OCI-LY1 (cell line): ENCODE measurements at regions not wholly inside any gene's neighbourhood (a gene's known extent, or its start where the extent isn't known, plus 50 kb on each side); places are given as distances from the start of the nearest gene placed in this dataset.

Source experiments
- H2AFZ ChIP-seq: fragments of 200-600 bp; sonication (generic), shearing (Covaris generic); 2 replicates; pipeline ENCODE4 v1.6.0; 2014; ENCODE audit warnings: antibody characterized with exemption, mild to moderate bottlenecking, low read length
- H3F3A ChIP-seq: fragments of 200-600 bp; sonication (generic), shearing (Covaris generic); 2 replicates; pipeline ENCODE4 v1.6.0; 2014; ENCODE audit warnings: mild to moderate bottlenecking, antibody characterized with exemption, low read length, moderate library complexity; ENCODE audit not compliant: insufficient read depth
- H3K27ac ChIP-seq: fragments of 200-600 bp; sonication (generic); 2 replicates; pipeline ENCODE4 v1.5.1; 2014; ENCODE audit warnings: low read length, mixed run types, mild to moderate bottlenecking, low read depth; ENCODE audit not compliant: poor library complexity, severe bottlenecking
- H3K27me3 ChIP-seq: fragments of 200-600 bp; sonication (generic); 2 replicates; pipeline ENCODE4 v1.6.0; 2014; ENCODE audit warnings: antibody characterized with exemption, mild to moderate bottlenecking, low read length, moderate library complexity; ENCODE audit not compliant: insufficient read depth
- H3K36me3 ChIP-seq: fragments of 200-600 bp; sonication (generic); 2 replicates; pipeline ENCODE4 v1.6.1; 2014; ENCODE audit warnings: mild to moderate bottlenecking, antibody characterized with exemption, low read length, moderate library complexity, mixed read lengths; ENCODE audit not compliant: insufficient read depth
- H3K4me1 ChIP-seq: fragments of 200-600 bp; sonication (generic); 2 replicates; pipeline ENCODE4 v1.5.1; 2014; ENCODE audit warnings: mild to moderate bottlenecking, low read length, moderate library complexity; ENCODE audit not compliant: insufficient read depth, severe bottlenecking
- H3K4me2 ChIP-seq: fragments of 200-600 bp; sonication (generic), shearing (Covaris generic); 2 replicates; pipeline ENCODE4 v1.6.1; 2014; ENCODE audit warnings: low read length
- H3K4me3 ChIP-seq: fragments of 200-600 bp; sonication (generic); 2 replicates; pipeline ENCODE4 v1.5.1; 2014; ENCODE audit warnings: low read length, low read depth, mild to moderate bottlenecking, mixed read lengths; ENCODE audit not compliant: poor library complexity, severe bottlenecking
- H3K79me2 ChIP-seq: fragments of 200-600 bp; shearing (Covaris generic); 2 replicates; pipeline ENCODE4 v1.6.1; 2016; ENCODE audit warnings: mixed run types, low read length, mixed read lengths; ENCODE audit not compliant: insufficient read depth
- H3K9ac ChIP-seq: fragments of 200-600 bp; sonication (generic), shearing (Covaris generic); 2 replicates; pipeline ENCODE4 v1.6.1; 2014; ENCODE audit warnings: mild to moderate bottlenecking, low read length, mixed read lengths
- H3K9me2 ChIP-seq: fragments of 200-600 bp; sonication (generic), shearing (Covaris generic); 2 replicates; pipeline ENCODE4 v1.6.1; 2014; ENCODE audit warnings: low read depth, mild to moderate bottlenecking, low read length, mixed read lengths
- H3K9me3 ChIP-seq: fragments of 200-600 bp; shearing (Covaris generic); 2 replicates; pipeline ENCODE4 v1.6.1; 2014; ENCODE audit warnings: low read length, mixed read lengths
- H4K20me1 ChIP-seq: fragments of 200-600 bp; sonication (generic), shearing (Covaris generic); 2 replicates; pipeline ENCODE4 v1.6.0; 2016; ENCODE audit warnings: mild to moderate bottlenecking, low read length; ENCODE audit not compliant: insufficient read depth
- EZH2 ChIP-seq: fragments of 200-600 bp; sonication (generic), shearing (Covaris generic); IDR thresholded peaks from 2 replicates; pipeline ENCODE4 v1.8.0; 2017; ENCODE audit warnings: borderline replicate concordance, mixed run types, mild to moderate bottlenecking, antibody characterized with exemption, low read length, moderate library complexity, mixed read lengths
- TF ChIP-seq, protein P1 (sequence below): fragments of 200-600 bp; sonication (generic), shearing (Covaris generic); IDR thresholded peaks from 2 replicates; pipeline ENCODE4 v1.5.1; 2017; ENCODE audit warnings: mild to moderate bottlenecking, antibody characterized with exemption, low read length, moderate library complexity, mixed read lengths

DNA sequence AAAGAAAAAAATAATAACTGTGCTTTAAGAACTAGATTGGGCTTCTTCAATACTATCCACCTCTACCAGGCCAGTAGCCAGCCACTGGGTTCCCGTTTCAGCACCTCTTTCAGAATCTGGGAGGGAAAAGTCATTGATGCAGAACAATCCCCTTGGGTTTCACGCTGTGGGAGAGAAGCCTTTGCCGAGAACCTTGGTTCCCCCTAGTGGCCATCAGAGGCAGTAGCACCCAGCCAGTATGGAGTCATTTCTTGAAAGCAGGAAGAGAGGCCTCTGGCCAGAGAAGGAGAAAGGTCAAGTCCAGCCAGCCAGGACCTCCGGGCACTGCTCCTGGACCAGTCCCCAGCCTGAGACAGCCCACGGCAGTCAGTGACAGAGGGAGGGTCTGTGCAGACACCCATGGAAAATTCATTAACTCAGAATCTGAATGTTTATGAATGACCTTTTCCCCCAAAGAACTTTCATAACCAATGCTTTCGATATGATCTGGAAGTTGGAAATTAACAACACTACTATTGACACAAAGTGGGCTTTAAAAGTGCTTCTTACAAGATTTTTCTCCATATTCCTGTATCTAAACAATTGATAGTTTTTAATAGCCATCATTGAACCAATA, 51.2 kb upstream of the CDH5 start:
- Histone ChIP-seq H3K4me2 (no peak overlapping the region), H3K4me3 (no peak overlapping the region), H3K9me3 (no peaks in the 10 kb centered on the region), H3K9ac (no peak overlapping the region), H3K27ac (no peak overlapping the region), H3K9me2 (no peaks in the 10 kb centered on the region), H3F3A (no peaks in the 10 kb centered on the region), H3K27me3 (no peaks in the 10 kb centered on the region), H3K79me2 (no peaks in the 10 kb centered on the region), H4K20me1 (no peaks in the 10 kb centered on the region), H2AFZ (no peak overlapping the region), H3K4me1 (no peaks in the 10 kb centered on the region), H3K36me3 (no peaks in the 10 kb centered on the region)
- TF ChIP-seq EZH2: no peak
- TF ChIP-seq, protein P1, sequence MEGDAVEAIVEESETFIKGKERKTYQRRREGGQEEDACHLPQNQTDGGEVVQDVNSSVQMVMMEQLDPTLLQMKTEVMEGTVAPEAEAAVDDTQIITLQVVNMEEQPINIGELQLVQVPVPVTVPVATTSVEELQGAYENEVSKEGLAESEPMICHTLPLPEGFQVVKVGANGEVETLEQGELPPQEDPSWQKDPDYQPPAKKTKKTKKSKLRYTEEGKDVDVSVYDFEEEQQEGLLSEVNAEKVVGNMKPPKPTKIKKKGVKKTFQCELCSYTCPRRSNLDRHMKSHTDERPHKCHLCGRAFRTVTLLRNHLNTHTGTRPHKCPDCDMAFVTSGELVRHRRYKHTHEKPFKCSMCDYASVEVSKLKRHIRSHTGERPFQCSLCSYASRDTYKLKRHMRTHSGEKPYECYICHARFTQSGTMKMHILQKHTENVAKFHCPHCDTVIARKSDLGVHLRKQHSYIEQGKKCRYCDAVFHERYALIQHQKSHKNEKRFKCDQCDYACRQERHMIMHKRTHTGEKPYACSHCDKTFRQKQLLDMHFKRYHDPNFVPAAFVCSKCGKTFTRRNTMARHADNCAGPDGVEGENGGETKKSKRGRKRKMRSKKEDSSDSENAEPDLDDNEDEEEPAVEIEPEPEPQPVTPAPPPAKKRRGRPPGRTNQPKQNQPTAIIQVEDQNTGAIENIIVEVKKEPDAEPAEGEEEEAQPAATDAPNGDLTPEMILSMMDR: peak; percentile 93

DNA sequence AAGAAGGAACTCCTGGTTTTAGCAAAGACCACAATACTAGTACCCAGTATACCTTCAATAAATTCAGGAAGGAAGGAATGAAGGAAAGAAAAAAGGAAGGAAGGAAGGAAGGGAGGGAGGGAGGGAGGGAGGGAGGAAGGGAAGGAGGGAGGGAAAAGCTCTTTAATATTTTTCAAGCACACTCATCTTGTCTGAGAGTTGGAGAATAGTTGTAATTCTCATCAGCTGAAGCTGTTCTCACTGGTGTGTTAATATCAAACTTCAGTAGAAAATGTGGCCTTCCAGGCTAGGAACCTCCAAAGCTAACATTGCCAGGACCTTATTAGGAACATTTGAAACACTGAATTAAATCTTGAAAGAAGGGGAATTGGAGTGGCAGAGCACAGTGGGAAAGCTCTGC, 55.2 kb upstream of the CDH5 start:
- H3K27ac ChIP-seq: no peak overlapping the region
- H3F3A ChIP-seq: no peaks in the 10 kb centered on the region
- no peaks in the 10 kb centered on the region for H3K36me3 ChIP-seq
- H2AFZ ChIP-seq: no peak overlapping the region
- no peaks in the 10 kb centered on the region for H4K20me1 ChIP-seq
- H3K4me2 ChIP-seq: no peak overlapping the region
- H3K27me3 ChIP-seq: peaks cover 7% of the 10 kb centered on the region; the same call in 1 of the 2 replicates
- TF ChIP-seq, protein P1: no peak
- no peak overlapping the region for H3K9ac ChIP-seq
- no peaks in the 10 kb centered on the region for H3K9me2 ChIP-seq
- no peaks in the 10 kb centered on the region for H3K9me3 ChIP-seq
- H3K79me2 ChIP-seq: no peaks in the 10 kb centered on the region
- H3K4me1 ChIP-seq: no peaks in the 10 kb centered on the region
- no peak overlapping the region for H3K4me3 ChIP-seq

DNA sequence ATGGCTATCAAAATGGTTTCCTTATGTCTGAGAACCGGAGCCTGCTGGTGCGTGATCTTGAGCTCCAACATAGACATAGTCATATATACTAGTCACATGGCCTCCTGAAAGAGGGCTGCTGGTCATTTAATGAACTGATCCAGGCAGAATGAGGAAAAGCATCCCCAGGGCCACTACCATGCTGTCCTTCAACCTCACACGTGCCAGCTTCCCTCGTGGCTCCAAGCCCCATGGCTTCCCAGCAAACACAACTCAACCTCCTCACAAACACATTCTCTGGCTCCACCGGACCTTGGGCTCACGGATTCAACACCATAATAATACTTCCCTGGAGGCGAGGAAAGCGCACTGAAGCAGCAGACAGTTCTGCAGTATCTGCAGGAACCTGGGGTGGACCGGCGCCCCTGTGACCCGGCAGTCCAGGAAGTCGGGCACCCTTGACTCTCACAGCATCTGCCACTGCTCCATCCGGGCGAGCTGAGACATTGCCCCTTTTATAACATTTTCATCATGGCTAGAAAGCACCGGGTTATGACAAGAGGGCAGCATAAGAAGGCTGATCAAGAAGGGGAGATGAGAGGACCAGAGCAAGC, 57.2 kb upstream of the CDH5 start:
- no peaks in the 10 kb centered on the region for H3K9me2 ChIP-seq
- H3K4me1 ChIP-seq: no peaks in the 10 kb centered on the region
- TF ChIP-seq EZH2: no peak
- TF ChIP-seq, protein P1: no peak
- no peak overlapping the region for H3K27ac ChIP-seq
- H3K4me2 ChIP-seq: no peak overlapping the region
- H3K9me3 ChIP-seq: no peaks in the 10 kb centered on the region
- H3K79me2 ChIP-seq: no peaks in the 10 kb centered on the region
- no peaks in the 10 kb centered on the region for H3F3A ChIP-seq
- H3K4me3 ChIP-seq: no peak overlapping the region
- no peaks in the 10 kb centered on the region for H4K20me1 ChIP-seq
- no peak overlapping the region for H3K9ac ChIP-seq
- H3K36me3 ChIP-seq: no peaks in the 10 kb centered on the region
- no peak overlapping the region for H2AFZ ChIP-seq
- H3K27me3 ChIP-seq: peaks cover 7% of the 10 kb centered on the region; the same call in 1 of the 2 replicates
